Suprapubic skin (tissue), 4 donors: ENCODE measurements at regions not wholly inside any gene's neighbourhood (a gene's known extent, or its start where the extent isn't known, plus 50 kb on each side); places are given as distances from the start of the nearest gene placed in this dataset.

Experiments used
- DNase-seq, 2 donors: peaks; one replicate each; pipeline ENCODE4 v3.0.0-alpha.2; 2019; ENCODE audit warnings: low spot score in 2 of 2
- H3K27ac ChIP-seq: fragments of 200-600 bp; sonication (generic); one replicate; pipeline ENCODE4 v1.5.1; 2019
- H3K27me3 ChIP-seq: fragments of 200-600 bp; sonication (generic); one replicate; pipeline ENCODE4 v1.5.1; 2019
- H3K36me3 ChIP-seq: fragments of 200-600 bp; sonication (generic); one replicate; pipeline ENCODE4 v1.5.1; 2019
- H3K4me1 ChIP-seq: fragments of 200-600 bp; sonication (generic); one replicate; pipeline ENCODE4 v1.5.1; 2019
- H3K4me3 ChIP-seq: fragments of 200-600 bp; sonication (generic); one replicate; pipeline ENCODE4 v1.5.1; 2019; ENCODE audit warnings: mild to moderate bottlenecking
- H3K9me3 ChIP-seq: fragments of 200-600 bp; sonication (generic); one replicate; pipeline ENCODE4 v1.5.1; 2019
- CTCF ChIP-seq, 2 donors: fragments of 200-600 bp in 1 of 2; fragments of 450-650 bp in 1 of 2; sonication (generic) in 1 of 2; IDR thresholded peaks; one replicate each; pipeline ENCODE4 v1.5.1; 2016 to 2019; ENCODE audit warnings: antibody characterized with exemption in 2 of 2, mild to moderate bottlenecking in 1 of 2, moderate library complexity in 1 of 2
- EP300 ChIP-seq: sonication (generic); formaldehyde crosslinking; IDR thresholded peaks from one replicate; pipeline ENCODE4 v1.6.1; 2017; ENCODE audit warnings: antibody characterized with exemption
- POLR2A ChIP-seq, 2 donors: fragments of 450-650 bp; IDR thresholded peaks; one replicate each; pipeline ENCODE4 v1.6.1; 2017; ENCODE audit warnings: antibody characterized with exemption in 2 of 2, mild to moderate bottlenecking in 2 of 2, moderate library complexity in 2 of 2
- POLR2AphosphoS5 ChIP-seq, 3 donors: sonication (generic); formaldehyde crosslinking; IDR thresholded peaks; one replicate each; pipeline ENCODE4 v1.6.1; 2017; ENCODE audit warnings: antibody characterized with exemption in 3 of 3
- WGBS: methylation state at CpG from one replicate; pipeline ENCODE4 v1.1.5; 2018; 5-methylcytosine and 5-hydroxymethylcytosine counted together

GRCh38 chr2:78601113-78601512 is 424.4 kb upstream of the REG3G start:
- Histone ChIP-seq H3K4me3 (no peak overlapping the region), H3K36me3 (no peaks in the 10 kb centered on the region), H3K27ac (no peak overlapping the region), H3K27me3 (no peaks in the 10 kb centered on the region), H3K9me3 (no peaks in the 10 kb centered on the region), H3K4me1 (no peaks in the 10 kb centered on the region)
- 93% methylated on average over 1 of the region's 1 CpG for WGBS
- TF ChIP-seq POLR2AphosphoS5 (IDR thresholded peaks at IDR 0.05) (no peak), CTCF (IDR thresholded peaks at IDR 0.05) (no peak), POLR2A (IDR thresholded peaks at IDR 0.05) (no peak), EP300 (no peak)
- DNase-seq, result no peak

GRCh38 chr2:78602862-78603261 is 422.6 kb upstream of the REG3G start:
- WGBS, result 94% methylated on average over 4 of the region's 4 CpGs
- H3K4me1 ChIP-seq, result no peaks in the 10 kb centered on the region

GRCh38 chr2:78606895-78607294 is 418.6 kb upstream of the REG3G start:
- WGBS, result 41% methylated on average over 2 of the region's 2 CpGs
- H3K9me3 ChIP-seq, result no peaks in the 10 kb centered on the region
- H3K36me3 ChIP-seq, result no peaks in the 10 kb centered on the region
- TF ChIP-seq EP300 (no peak), POLR2AphosphoS5 (IDR thresholded peaks at IDR 0.05) (no peak), POLR2A (IDR thresholded peaks at IDR 0.05) (no peak), CTCF (IDR thresholded peaks at IDR 0.05) (no peak)
- no peak overlapping the region for H3K27ac ChIP-seq
- no peaks in the 10 kb centered on the region for H3K27me3 ChIP-seq
- H3K4me3 ChIP-seq, result no peak overlapping the region
- no peaks in the 10 kb centered on the region for H3K4me1 ChIP-seq
- no peak for DNase-seq

More at GRCh38 chr2:78602862-78603261, 422.6 kb upstream of the REG3G start:
- Histone ChIP-seq H3K9me3 (no peaks in the 10 kb centered on the region), H3K27me3 (no peaks in the 10 kb centered on the region), H3K36me3 (no peaks in the 10 kb centered on the region), H3K4me3 (no peak overlapping the region), H3K27ac (no peak overlapping the region)
- no peak for TF ChIP-seq POLR2AphosphoS5 (IDR thresholded peaks at IDR 0.05)
- no peak for TF ChIP-seq EP300
- no peak for TF ChIP-seq CTCF (IDR thresholded peaks at IDR 0.05)
- no peak for TF ChIP-seq POLR2A (IDR thresholded peaks at IDR 0.05)
- no peak for DNase-seq

- H3K4me1 ChIP-seq, result no peaks in the 10 kb centered on the region
- H3K27ac ChIP-seq, result no peak overlapping the region
- TF ChIP-seq POLR2A (IDR thresholded peaks at IDR 0.05), result no peak
- WGBS, result 76% methylated on average over 1 of the region's 1 CpG
- H3K27me3 ChIP-seq, result no peaks in the 10 kb centered on the region
- H3K9me3 ChIP-seq, result no peaks in the 10 kb centered on the region
- H3K4me3 ChIP-seq, result no peak overlapping the region
- no peak for DNase-seq
- H3K36me3 ChIP-seq, result no peaks in the 10 kb centered on the region
Observed at GRCh38 chr2:78614726-78615125, 410.8 kb upstream of the REG3G start.

GRCh38 chr2:78615956-78616355 is 409.5 kb upstream of the REG3G start:
- 79% methylated on average over 2 of the region's 2 CpGs for WGBS
- no peaks in the 10 kb centered on the region for H3K4me1 ChIP-seq
- TF ChIP-seq POLR2AphosphoS5 (IDR thresholded peaks at IDR 0.05), result no peak
- TF ChIP-seq EP300, result no peak
- TF ChIP-seq POLR2A (IDR thresholded peaks at IDR 0.05), result no peak

GRCh38 chr2:78634425-78634824 is 391.1 kb upstream of the REG3G start:
- Histone ChIP-seq H3K27me3 (no peaks in the 10 kb centered on the region), H3K9me3 (peaks cover 4% of the 10 kb centered on the region), H3K4me1 (no peaks in the 10 kb centered on the region), H3K27ac (no peak overlapping the region), H3K4me3 (no peak overlapping the region), H3K36me3 (no peaks in the 10 kb centered on the region)
- 73% methylated on average over 2 of the region's 2 CpGs for WGBS
- TF ChIP-seq EP300, result no peak
- no peak for TF ChIP-seq CTCF (IDR thresholded peaks at IDR 0.05)
- TF ChIP-seq POLR2A (IDR thresholded peaks at IDR 0.05), result no peak
- no peak for TF ChIP-seq POLR2AphosphoS5 (IDR thresholded peaks at IDR 0.05)
- no peak for DNase-seq

More at GRCh38 chr2:78615956-78616355, 409.5 kb upstream of the REG3G start:
- no peak for DNase-seq
- Histone ChIP-seq H3K4me3 (no peak overlapping the region), H3K27ac (no peak overlapping the region), H3K27me3 (no peaks in the 10 kb centered on the region), H3K36me3 (no peaks in the 10 kb centered on the region), H3K9me3 (no peaks in the 10 kb centered on the region)
